H9 (cell line): ENCODE measurements at regions not wholly inside any gene's neighbourhood (a gene's known extent, or its start where the extent isn't known, plus 50 kb on each side); places are given as distances from the start of the nearest gene placed in this dataset.

ENCODE experiments used
- DNase-seq: peaks from one replicate; pipeline ENCODE4 v3.0.0-alpha.2; 2017
- H2AFZ ChIP-seq: one replicate; pipeline ENCODE4 v1.6.1; 2013; ENCODE audit warnings: mild to moderate bottlenecking, low read length, control low read depth, moderate library complexity
- H2AK5ac ChIP-seq: 2 replicates; pipeline ENCODE4 v1.6.1; 2013; ENCODE audit warnings: low read length, control low read depth, mixed read lengths; ENCODE audit not compliant: insufficient read length
- H2BK120ac ChIP-seq: one replicate; pipeline ENCODE4 v1.6.1; 2013; ENCODE audit warnings: low read depth, mild to moderate bottlenecking, low read length, control low read depth, inconsistent platforms; ENCODE audit not compliant: poor library complexity, severe bottlenecking
- H2BK12ac ChIP-seq: 2 replicates; pipeline ENCODE4 v1.6.1; 2013; ENCODE audit warnings: low read length, control low read depth, mixed read lengths, low read depth; ENCODE audit not compliant: insufficient read length
- H2BK15ac ChIP-seq: 2 replicates; pipeline ENCODE4 v1.6.1; 2013; ENCODE audit warnings: low read depth, low read length, control low read depth
- H2BK20ac ChIP-seq: one replicate; pipeline ENCODE4 v1.6.1; 2013; ENCODE audit warnings: low read depth, mild to moderate bottlenecking, low read length, control low read depth, inconsistent platforms; ENCODE audit not compliant: poor library complexity, severe bottlenecking
- H2BK5ac ChIP-seq: 2 replicates; pipeline ENCODE4 v1.6.1; 2013; ENCODE audit warnings: low read length, control low read depth, mixed read lengths; ENCODE audit not compliant: insufficient read length
- H3K14ac ChIP-seq: 2 replicates; pipeline ENCODE4 v1.6.1; 2013; ENCODE audit warnings: low read length, control low read depth; ENCODE audit not compliant: insufficient read depth
- H3K18ac ChIP-seq: 2 replicates; pipeline ENCODE4 v1.6.1; 2013; ENCODE audit warnings: low read depth, mild to moderate bottlenecking, mixed read lengths, low read length, control low read depth; ENCODE audit not compliant: insufficient read length
- H3K23ac ChIP-seq: 2 replicates; pipeline ENCODE4 v1.6.1; 2013; ENCODE audit warnings: low read length, control low read depth, mixed read lengths, low read depth; ENCODE audit not compliant: insufficient read length
- H3K23me2 ChIP-seq: 2 replicates; pipeline ENCODE4 v1.6.1; 2013; ENCODE audit warnings: low read depth, mild to moderate bottlenecking, mixed read lengths, low read length, control low read depth; ENCODE audit not compliant: insufficient read length, poor library complexity, severe bottlenecking
- H3K27ac ChIP-seq: 2 replicates; pipeline ENCODE4 v1.5.1; 2013; ENCODE audit warnings: low read length, control low read depth, mixed read lengths, low read depth; ENCODE audit not compliant: insufficient read length
- H3K27me3 ChIP-seq: 2 replicates; pipeline ENCODE4 v1.6.1; 2013; ENCODE audit warnings: low read length, control low read depth, inconsistent platforms; ENCODE audit not compliant: insufficient read depth
- H3K4ac ChIP-seq: 2 replicates; pipeline ENCODE4 v1.6.1; 2013; ENCODE audit warnings: low read depth, mild to moderate bottlenecking, control low read depth, inconsistent platforms, low read length, moderate library complexity
- H3K4me1 ChIP-seq: 2 replicates; pipeline ENCODE4 v1.6.1; 2013; ENCODE audit warnings: low read length, control low read depth, inconsistent platforms; ENCODE audit not compliant: insufficient read depth
- H3K4me2 ChIP-seq: 2 replicates; pipeline ENCODE4 v1.6.1; 2013; ENCODE audit warnings: low read length, control low read depth, mixed read lengths; ENCODE audit not compliant: insufficient read length, insufficient read depth
- H3K56ac ChIP-seq: 2 replicates; pipeline ENCODE4 v1.6.1; 2013; ENCODE audit warnings: low read depth, mild to moderate bottlenecking, mixed read lengths, low read length, control low read depth; ENCODE audit not compliant: insufficient read length
- H3K79me1 ChIP-seq: 2 replicates; pipeline ENCODE4 v1.6.1; 2013; ENCODE audit warnings: low read depth, mild to moderate bottlenecking, moderate library complexity, low read length, control low read depth, inconsistent platforms; ENCODE audit not compliant: insufficient read depth, poor library complexity, severe bottlenecking
- H3K79me2 ChIP-seq: 2 replicates; pipeline ENCODE4 v1.6.1; 2013; ENCODE audit warnings: low read length, control low read depth, inconsistent platforms; ENCODE audit not compliant: insufficient read depth
- H3K9ac ChIP-seq: 2 replicates; pipeline ENCODE4 v1.6.1; 2013; ENCODE audit warnings: low read length, control low read depth, mixed read lengths; ENCODE audit not compliant: insufficient read length; ENCODE audit errors: extremely low read depth
- H3K9me3 ChIP-seq: one replicate; pipeline ENCODE4 v1.6.1; 2013; ENCODE audit warnings: low read depth, low read length, inconsistent platforms; ENCODE audit not compliant: control insufficient read depth
- H3T11ph ChIP-seq: one replicate; pipeline ENCODE4 v1.6.1; 2013; ENCODE audit warnings: mild to moderate bottlenecking, low read length, control low read depth, inconsistent platforms
- H4K20me1 ChIP-seq: one replicate; pipeline ENCODE4 v1.6.1; 2013; ENCODE audit not compliant: control insufficient read depth, insufficient read length, insufficient read depth
- H4K5ac ChIP-seq: 2 replicates; pipeline ENCODE4 v1.6.1; 2013; ENCODE audit warnings: low read depth, mild to moderate bottlenecking, mixed read lengths, low read length, control low read depth; ENCODE audit not compliant: insufficient read length
- H4K8ac ChIP-seq: replicated peaks from 2 replicates; pipeline ENCODE4 v1.6.1; 2013; ENCODE audit warnings: low read length, control low read depth, mixed read lengths, low read depth; ENCODE audit not compliant: insufficient read length
- H4K91ac ChIP-seq: 2 replicates; pipeline ENCODE4 v1.6.1; 2013; ENCODE audit warnings: low read depth, mild to moderate bottlenecking, moderate library complexity, mixed read lengths, low read length, control low read depth; ENCODE audit not compliant: insufficient read length
- H3K27ac Mint-ChIP-seq, 3 experiments: 2 replicates in 2 of 3; 3 replicates in 1 of 3; pipeline ENCODE4 v1.8.0; 2020 to 2021; ENCODE audit warnings: mixed read lengths in 3 of 3, mild to moderate bottlenecking in 1 of 3, moderate library complexity in 1 of 3
- H3K27me3 Mint-ChIP-seq: 2 replicates; pipeline ENCODE4 v1.8.0; 2021; ENCODE audit warnings: low read depth, mild to moderate bottlenecking, moderate library complexity, mixed read lengths
- H3K36me3 Mint-ChIP-seq, 3 experiments: 2 replicates in 2 of 3; 3 replicates in 1 of 3; pipeline ENCODE4 v1.8.0; 2020 to 2021; ENCODE audit warnings: low read depth in 3 of 3, mixed read lengths in 3 of 3; ENCODE audit not compliant: insufficient read depth in 1 of 3
- H3K4me1 Mint-ChIP-seq, 2 experiments: 2 replicates each; pipeline ENCODE4 v1.8.0; 2020; ENCODE audit warnings: mixed read lengths in 2 of 2
- H3K4me3 Mint-ChIP-seq, 2 experiments: 2 replicates in 1 of 2; 3 replicates in 1 of 2; pipeline ENCODE4 v1.8.0; 2020 to 2021; ENCODE audit warnings: mild to moderate bottlenecking in 2 of 2, mixed read lengths in 2 of 2, moderate library complexity in 1 of 2
- H3K9me3 Mint-ChIP-seq, 2 experiments: 2 replicates in 1 of 2; 3 replicates in 1 of 2; pipeline ENCODE4 v1.8.0; 2020; ENCODE audit warnings: mild to moderate bottlenecking in 2 of 2, mixed read lengths in 2 of 2, moderate library complexity in 1 of 2
- WGBS: extraction: QIAGEN DNeasy Blood & Tissue Kit; methylation state at CpG from one replicate; pipeline ENCODE4 v1.1.7; 2013; ENCODE audit warnings: missing lambda C conversion rate, low lambda C conversion rate, mixed read lengths; ENCODE audit not compliant: insufficient read length; ENCODE audit errors: extremely low coverage; 5-methylcytosine and 5-hydroxymethylcytosine counted together
- TF ChIP-seq, protein P1 (sequence below): fragments of 200-600 bp; sonication (generic); conservative IDR thresholded peaks from 3 replicates; pipeline ENCODE4 v1.8.0; 2021; ENCODE audit warnings: antibody characterized with exemption, mild to moderate bottlenecking

DNA sequence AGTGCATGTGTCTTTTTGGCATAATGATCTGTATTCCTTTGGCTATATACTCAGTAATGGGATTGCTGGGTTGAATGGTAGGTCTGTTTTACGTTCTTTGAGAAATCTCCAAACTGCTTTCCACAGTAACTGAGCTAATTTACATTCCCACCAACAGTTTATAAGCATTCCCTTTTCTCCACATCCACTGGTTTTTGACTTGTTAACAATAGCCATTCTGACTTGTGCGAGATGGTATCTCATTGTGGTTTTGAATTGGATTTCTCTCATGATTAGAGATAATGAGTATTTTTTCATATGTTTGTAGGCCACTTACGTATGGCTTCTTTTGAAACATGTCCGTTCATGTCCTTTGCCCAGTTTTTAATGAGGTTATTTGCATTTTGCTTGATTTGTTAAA lies 117.7 kb downstream of the CHCHD4 start:
- no peak for DNase-seq
- Mint-ChIP-seq H3K36me3 (no peaks in the 10 kb centered on the region; a peak in 1 of 7 replicates), H3K27me3 (no peaks in the 10 kb centered on the region; the same call in 1 of the 2 replicates), H3K27ac (no peak overlapping the region), H3K4me1 (no peaks in the 10 kb centered on the region), H3K9me3 (peaks cover 12 to 70% of the 10 kb centered on the region in 2 experiments), H3K4me3 (no peak overlapping the region)
- WGBS = no CpG with 5 or more reads among the region's 4 CpGs
- H3K4ac ChIP-seq = no peak overlapping the region
- H3K79me1 ChIP-seq = no peaks in the 10 kb centered on the region
- H3K56ac ChIP-seq = no peak overlapping the region
- no peak overlapping the region for H2BK20ac ChIP-seq
- H2AFZ ChIP-seq = no peak overlapping the region
- no peaks in the 10 kb centered on the region for H4K20me1 ChIP-seq
- H2BK5ac ChIP-seq = no peak overlapping the region
- no peaks in the 10 kb centered on the region for H3K9me3 ChIP-seq
- no peak overlapping the region for H3K23ac ChIP-seq
- H3K23me2 ChIP-seq = no peaks in the 10 kb centered on the region
- H3K79me2 ChIP-seq = no peaks in the 10 kb centered on the region
- no peak overlapping the region for H4K91ac ChIP-seq
- no peak overlapping the region for H3K14ac ChIP-seq
- no peaks in the 10 kb centered on the region for H3K4me1 ChIP-seq
- H3T11ph ChIP-seq = no peak overlapping the region
- H3K27me3 ChIP-seq = no peaks in the 10 kb centered on the region
- H4K5ac ChIP-seq = no peak overlapping the region
- H3K27ac ChIP-seq = no peak overlapping the region
- H3K9ac ChIP-seq = no peak overlapping the region
- no peak overlapping the region for H2BK120ac ChIP-seq
- H4K8ac ChIP-seq = no peak overlapping the region
- no peak overlapping the region for H3K18ac ChIP-seq
- H2BK15ac ChIP-seq = no peak overlapping the region
- H2BK12ac ChIP-seq = no peak overlapping the region
- H3K4me2 ChIP-seq = no peak overlapping the region
- no peak overlapping the region for H2AK5ac ChIP-seq
- TF ChIP-seq, protein P1, sequence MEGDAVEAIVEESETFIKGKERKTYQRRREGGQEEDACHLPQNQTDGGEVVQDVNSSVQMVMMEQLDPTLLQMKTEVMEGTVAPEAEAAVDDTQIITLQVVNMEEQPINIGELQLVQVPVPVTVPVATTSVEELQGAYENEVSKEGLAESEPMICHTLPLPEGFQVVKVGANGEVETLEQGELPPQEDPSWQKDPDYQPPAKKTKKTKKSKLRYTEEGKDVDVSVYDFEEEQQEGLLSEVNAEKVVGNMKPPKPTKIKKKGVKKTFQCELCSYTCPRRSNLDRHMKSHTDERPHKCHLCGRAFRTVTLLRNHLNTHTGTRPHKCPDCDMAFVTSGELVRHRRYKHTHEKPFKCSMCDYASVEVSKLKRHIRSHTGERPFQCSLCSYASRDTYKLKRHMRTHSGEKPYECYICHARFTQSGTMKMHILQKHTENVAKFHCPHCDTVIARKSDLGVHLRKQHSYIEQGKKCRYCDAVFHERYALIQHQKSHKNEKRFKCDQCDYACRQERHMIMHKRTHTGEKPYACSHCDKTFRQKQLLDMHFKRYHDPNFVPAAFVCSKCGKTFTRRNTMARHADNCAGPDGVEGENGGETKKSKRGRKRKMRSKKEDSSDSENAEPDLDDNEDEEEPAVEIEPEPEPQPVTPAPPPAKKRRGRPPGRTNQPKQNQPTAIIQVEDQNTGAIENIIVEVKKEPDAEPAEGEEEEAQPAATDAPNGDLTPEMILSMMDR = no peak
